Endothelial cell (in vitro differentiated cells): ENCODE measurements at regions not wholly inside any gene's neighbourhood (a gene's known extent, or its start where the extent isn't known, plus 50 kb on each side); places are given as distances from the start of the nearest gene placed in this dataset.

Source experiments
- DNase-seq: peaks from one replicate; pipeline ENCODE4 v3.0.0; 2021; ENCODE audit warnings: low spot score
- H3K27ac Mint-ChIP-seq: one replicate; pipeline ENCODE4 v1.8.0; 2021; ENCODE audit warnings: mixed read lengths, inconsistent platforms; ENCODE audit not compliant: unreplicated experiment
- H3K27me3 Mint-ChIP-seq: one replicate; pipeline ENCODE4 v1.8.0; 2021; ENCODE audit warnings: mild to moderate bottlenecking, moderate library complexity, mixed read lengths, inconsistent platforms; ENCODE audit not compliant: unreplicated experiment
- H3K36me3 Mint-ChIP-seq: one replicate; pipeline ENCODE4 v1.8.0; 2021; ENCODE audit warnings: mild to moderate bottlenecking, low read depth, mixed read lengths, inconsistent platforms; ENCODE audit not compliant: unreplicated experiment
- H3K4me1 Mint-ChIP-seq: one replicate; pipeline ENCODE4 v1.8.0; 2021; ENCODE audit warnings: mild to moderate bottlenecking, mixed read lengths, inconsistent platforms; ENCODE audit not compliant: unreplicated experiment
- H3K4me3 Mint-ChIP-seq: one replicate; pipeline ENCODE4 v1.8.0; 2021; ENCODE audit warnings: mild to moderate bottlenecking, mixed read lengths, inconsistent platforms; ENCODE audit not compliant: unreplicated experiment
- H3K9me3 Mint-ChIP-seq: one replicate; pipeline ENCODE4 v1.8.0; 2021; ENCODE audit warnings: mixed read lengths, inconsistent platforms; ENCODE audit not compliant: unreplicated experiment
- TF ChIP-seq, protein P1 (sequence below): fragments of 200-600 bp; sonication (generic); IDR thresholded peaks from one replicate; pipeline ENCODE4 v1.5.0; 2021; ENCODE audit warnings: antibody characterized with exemption; ENCODE audit not compliant: unreplicated experiment

GRCh38 chr6:80733641-80734040 lies 627.2 kb downstream of the BCKDHB start:
- Mint-ChIP-seq H3K9me3 (no peaks in the 10 kb centered on the region), H3K4me1 (no peaks in the 10 kb centered on the region), H3K4me3 (no peak overlapping the region), H3K36me3 (no peaks in the 10 kb centered on the region), H3K27ac (no peak overlapping the region), H3K27me3 (no peaks in the 10 kb centered on the region)
- TF ChIP-seq, protein P1, sequence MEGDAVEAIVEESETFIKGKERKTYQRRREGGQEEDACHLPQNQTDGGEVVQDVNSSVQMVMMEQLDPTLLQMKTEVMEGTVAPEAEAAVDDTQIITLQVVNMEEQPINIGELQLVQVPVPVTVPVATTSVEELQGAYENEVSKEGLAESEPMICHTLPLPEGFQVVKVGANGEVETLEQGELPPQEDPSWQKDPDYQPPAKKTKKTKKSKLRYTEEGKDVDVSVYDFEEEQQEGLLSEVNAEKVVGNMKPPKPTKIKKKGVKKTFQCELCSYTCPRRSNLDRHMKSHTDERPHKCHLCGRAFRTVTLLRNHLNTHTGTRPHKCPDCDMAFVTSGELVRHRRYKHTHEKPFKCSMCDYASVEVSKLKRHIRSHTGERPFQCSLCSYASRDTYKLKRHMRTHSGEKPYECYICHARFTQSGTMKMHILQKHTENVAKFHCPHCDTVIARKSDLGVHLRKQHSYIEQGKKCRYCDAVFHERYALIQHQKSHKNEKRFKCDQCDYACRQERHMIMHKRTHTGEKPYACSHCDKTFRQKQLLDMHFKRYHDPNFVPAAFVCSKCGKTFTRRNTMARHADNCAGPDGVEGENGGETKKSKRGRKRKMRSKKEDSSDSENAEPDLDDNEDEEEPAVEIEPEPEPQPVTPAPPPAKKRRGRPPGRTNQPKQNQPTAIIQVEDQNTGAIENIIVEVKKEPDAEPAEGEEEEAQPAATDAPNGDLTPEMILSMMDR = no peak
- no peak for DNase-seq

GRCh38 chr6:80728830-80729229 lies 622.4 kb downstream of the BCKDHB start:
- Mint-ChIP-seq H3K27me3 (no peaks in the 10 kb centered on the region), H3K4me1 (no peaks in the 10 kb centered on the region), H3K4me3 (no peak overlapping the region), H3K9me3 (no peaks in the 10 kb centered on the region), H3K27ac (no peak overlapping the region), H3K36me3 (no peaks in the 10 kb centered on the region)
- no peak for DNase-seq
- TF ChIP-seq, protein P1 = no peak

DNA sequence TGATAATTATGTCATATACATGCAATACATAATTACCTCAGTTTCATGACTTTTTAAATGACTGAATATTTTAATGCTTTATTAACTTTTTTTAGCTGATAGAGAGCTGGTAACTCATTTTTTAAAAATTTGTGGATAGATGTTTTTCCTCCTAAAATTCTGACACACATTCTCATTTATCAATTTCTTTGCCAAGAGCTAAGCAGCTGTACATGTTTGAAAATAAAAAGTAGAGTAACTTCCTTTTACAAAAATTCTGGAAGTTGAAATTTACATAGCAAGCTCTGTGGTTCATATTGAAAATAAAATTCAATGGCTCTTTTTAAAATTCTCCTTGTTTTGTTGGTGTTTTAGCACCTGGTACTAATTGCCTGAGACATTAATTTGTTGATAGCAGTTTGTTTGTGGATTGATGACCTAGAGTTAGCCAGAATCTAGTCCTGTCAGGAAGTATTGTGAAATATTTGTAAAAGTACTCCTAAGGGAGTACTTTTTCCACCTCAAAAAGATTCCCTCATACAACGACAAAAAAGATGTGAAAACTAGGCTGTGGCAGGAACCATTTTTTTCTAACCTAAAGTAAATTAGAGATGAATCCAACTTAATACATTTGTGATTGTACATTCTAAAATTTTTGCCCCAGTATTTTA lies 621.8 kb downstream of the BCKDHB start:
- Mint-ChIP-seq H3K27ac (no peak overlapping the region), H3K4me3 (no peak overlapping the region), H3K36me3 (no peaks in the 10 kb centered on the region), H3K4me1 (no peaks in the 10 kb centered on the region), H3K9me3 (no peaks in the 10 kb centered on the region), H3K27me3 (no peaks in the 10 kb centered on the region)
- TF ChIP-seq, protein P1 = no peak
- DNase-seq = no peak

GRCh38 chr6:80725156-80725930 lies 618.9 kb downstream of the BCKDHB start:
- TF ChIP-seq, protein P1 = no peak
- H3K4me3 Mint-ChIP-seq = no peak overlapping the region
- H3K27ac Mint-ChIP-seq = no peak overlapping the region
- DNase-seq = no peak
- H3K36me3 Mint-ChIP-seq = no peaks in the 10 kb centered on the region
- no peaks in the 10 kb centered on the region for H3K27me3 Mint-ChIP-seq
- H3K9me3 Mint-ChIP-seq = no peaks in the 10 kb centered on the region
- no peaks in the 10 kb centered on the region for H3K4me1 Mint-ChIP-seq

GRCh38 chr6:80720824-80721223 lies 614.4 kb downstream of the BCKDHB start:
- TF ChIP-seq, protein P1 = no peak
- H3K9me3 Mint-ChIP-seq = no peaks in the 10 kb centered on the region
- no peak overlapping the region for H3K4me3 Mint-ChIP-seq

More at GRCh38 chr6:80720824-80721223, 614.4 kb downstream of the BCKDHB start:
- DNase-seq = no peak
- Mint-ChIP-seq H3K27ac (no peak overlapping the region), H3K36me3 (no peaks in the 10 kb centered on the region), H3K27me3 (no peaks in the 10 kb centered on the region), H3K4me1 (no peaks in the 10 kb centered on the region)
